ENCODE measurements at regions not wholly inside any gene's neighbourhood (a gene's known extent, or its start where the extent isn't known, plus 50 kb on each side); places are given as distances from the start of the nearest gene placed in this dataset.
"Not testable (repeated sequence)": the region's sequence is repeated elsewhere in the genome, so short reads cannot be mapped to it uniquely, and the experiment has no call there.

GRCh38 chr5:56298336-56299090, 65.4 kb upstream of the ANKRD55 start:
- DNase-seq (ENCODE audit: low read depth in 2 of 2) = no peak

GRCh38 chr5:56297851-56298250, 64.7 kb upstream of the ANKRD55 start:
- no peak for DNase-seq (ENCODE audit: low read depth in 2 of 2)

GRCh38 chr5:56295311-56295710, 62.2 kb upstream of the ANKRD55 start:
- DNase-seq (ENCODE audit: low read depth in 2 of 2) = not testable (repeated sequence)

- DNase-seq (ENCODE audit: low read depth in 2 of 2) = no peak
Measured at GRCh38 chr5:56294354-56294753, 61.2 kb upstream of the ANKRD55 start.

- DNase-seq (ENCODE audit: low read depth in 2 of 2) = not testable (repeated sequence)
Measured at GRCh38 chr5:56292874-56293273, 59.7 kb upstream of the ANKRD55 start.

GRCh38 chr5:56291661-56292374, 58.7 kb upstream of the ANKRD55 start:
- no peak for DNase-seq (ENCODE audit: low read depth in 2 of 2)

- no peak for DNase-seq (ENCODE audit: low read depth in 2 of 2)
Measured at GRCh38 chr5:56291079-56291643, 58.0 kb upstream of the ANKRD55 start.

GRCh38 chr5:56290378-56291078, 57.4 kb upstream of the ANKRD55 start:
- no peak for DNase-seq (ENCODE audit: low read depth in 2 of 2)

- DNase-seq (ENCODE audit: low read depth in 2 of 2) = no peak
Measured at GRCh38 chr5:56289602-56289987, 56.5 kb upstream of the ANKRD55 start.

- no peak for DNase-seq (ENCODE audit: low read depth in 2 of 2)
Measured at GRCh38 chr5:56288873-56289601, 55.9 kb upstream of the ANKRD55 start.

- no peak for DNase-seq (ENCODE audit: low read depth in 2 of 2)
Measured at GRCh38 chr5:56286015-56286884, 53.1 kb upstream of the ANKRD55 start.

- no peak for DNase-seq (ENCODE audit: low read depth in 2 of 2)
Measured at GRCh38 chr5:56282951-56283350, 49.8 kb upstream of the ANKRD55 start.
